Choroid plexus epithelial cell (primary cell): ENCODE measurements at regions not wholly inside any gene's neighbourhood (a gene's known extent, or its start where the extent isn't known, plus 50 kb on each side); places are given as distances from the start of the nearest gene placed in this dataset.

ENCODE experiments used
- DNase-seq: peaks from one replicate; pipeline ENCODE4 v3.0.0-alpha.2; 2010; ENCODE audit warnings: low read depth
- H3K4me3 ChIP-seq: 2 replicates; pipeline ENCODE4 v1.5.1; 2011; ENCODE audit warnings: low read depth, mild to moderate bottlenecking, control low read depth, low read length, moderate library complexity
- CTCF ChIP-seq: conservative IDR thresholded peaks from 2 replicates; pipeline ENCODE4 v1.5.1; 2011; ENCODE audit warnings: low read depth, mild to moderate bottlenecking, control low read depth, inconsistent platforms, low read length, moderate library complexity

- no peak for DNase-seq
- no peak for TF ChIP-seq CTCF
- no peak overlapping the region for H3K4me3 ChIP-seq
Measured at GRCh38 chr5:124935065-124935464, 188.6 kb upstream of the ZNF608 start.

- DNase-seq, result no peak
- no peak for TF ChIP-seq CTCF
- H3K4me3 ChIP-seq, result no peak overlapping the region
Measured at GRCh38 chr5:124936626-124936933, 190.1 kb upstream of the ZNF608 start.

- no peak for TF ChIP-seq CTCF
- no peak overlapping the region for H3K4me3 ChIP-seq
- no peak for DNase-seq
Measured at GRCh38 chr5:124941051-124942049, 194.9 kb upstream of the ZNF608 start.

GRCh38 chr5:124948062-124948753 lies 201.8 kb upstream of the ZNF608 start:
- H3K4me3 ChIP-seq, result no peak overlapping the region
- peak; percentile 9 for DNase-seq
- no peak for TF ChIP-seq CTCF

GRCh38 chr5:124948754-124949275 lies 202.4 kb upstream of the ZNF608 start:
- DNase-seq, result no peak
- H3K4me3 ChIP-seq, result no peak overlapping the region
- TF ChIP-seq CTCF, result no peak

GRCh38 chr5:124949862-124950261 lies 203.4 kb upstream of the ZNF608 start:
- DNase-seq, result no peak
- TF ChIP-seq CTCF, result no peak
- H3K4me3 ChIP-seq, result no peak overlapping the region
